Thymus (tissue), 11 donors: ENCODE measurements at regions not wholly inside any gene's neighbourhood (a gene's known extent, or its start where the extent isn't known, plus 50 kb on each side); places are given as distances from the start of the nearest gene placed in this dataset.

ENCODE experiments used
- DNase-seq, 9 donors: peaks; one replicate each; pipeline ENCODE4 v3.0.0-alpha.2; 2013; ENCODE audit warnings: low spot score in 9 of 9, low read depth in 6 of 9, missing footprints in 1 of 9
- H3K27ac ChIP-seq, 2 donors: one replicate each; pipeline ENCODE4 v1.5.1; 2013; ENCODE audit warnings: control low read depth in 1 of 2, low read depth in 1 of 2, low read length in 1 of 2, mild to moderate bottlenecking in 1 of 2, moderate library complexity in 1 of 2
- H3K27me3 ChIP-seq, 2 donors: one replicate each; pipeline ENCODE4 v1.5.1; 2013; ENCODE audit warnings: low read length in 1 of 2; ENCODE audit not compliant: control insufficient read depth in 2 of 2, insufficient read depth in 1 of 2
- H3K36me3 ChIP-seq, 2 donors: one replicate each; pipeline ENCODE4 v1.5.1; 2013; ENCODE audit warnings: low read length in 1 of 2, mild to moderate bottlenecking in 1 of 2, moderate library complexity in 1 of 2; ENCODE audit not compliant: control insufficient read depth in 2 of 2, insufficient read depth in 2 of 2
- H3K4me1 ChIP-seq, 2 donors: one replicate each; pipeline ENCODE4 v1.5.1; 2013; ENCODE audit warnings: low read length in 2 of 2; ENCODE audit not compliant: control insufficient read depth in 2 of 2, insufficient read depth in 2 of 2
- H3K4me3 ChIP-seq, 2 donors: one replicate each; pipeline ENCODE4 v1.5.1; 2013; ENCODE audit warnings: low read length in 2 of 2, control low read depth in 1 of 2, mild to moderate bottlenecking in 1 of 2
- H3K9me3 ChIP-seq, 2 donors: one replicate each; pipeline ENCODE4 v1.5.1; 2013; ENCODE audit warnings: low read length in 1 of 2, mild to moderate bottlenecking in 1 of 2; ENCODE audit not compliant: control insufficient read depth in 2 of 2, insufficient read depth in 1 of 2
- WGBS: extraction: QIAGEN DNeasy Blood & Tissue Kit; methylation state at CpG from one replicate; pipeline ENCODE4 v1.1.7; 2013; 5-methylcytosine and 5-hydroxymethylcytosine counted together
- donor health status: healthy.

DNA sequence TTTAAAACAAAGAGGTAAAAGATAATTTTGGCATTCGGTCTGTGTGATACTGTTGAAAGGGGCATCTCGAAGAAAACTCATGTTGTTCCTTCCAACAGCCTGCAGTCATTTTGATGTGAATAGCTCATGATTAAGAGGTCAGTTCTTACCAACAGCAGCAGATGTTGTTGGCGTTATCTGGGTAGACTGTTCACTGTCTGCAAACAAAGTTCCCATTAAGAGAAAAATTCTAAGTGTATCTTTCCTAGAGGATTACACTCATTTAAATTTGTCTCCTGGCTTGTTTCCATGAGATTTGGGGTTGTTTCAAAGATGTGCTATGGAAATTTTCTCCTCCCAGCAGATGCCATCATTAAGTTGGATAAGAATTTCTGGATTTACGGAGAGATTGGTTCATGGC lies 138.2 kb upstream of the RORB start:
- H3K27ac ChIP-seq = no peak overlapping the region
- H3K4me1 ChIP-seq = no peaks in the 10 kb centered on the region
- DNase-seq = no peak
- H3K9me3 ChIP-seq = no peaks in the 10 kb centered on the region
- H3K4me3 ChIP-seq = no peak overlapping the region
- WGBS = 96% methylated on average over 4 of the region's 4 CpGs
- no peaks in the 10 kb centered on the region for H3K27me3 ChIP-seq
- no peaks in the 10 kb centered on the region for H3K36me3 ChIP-seq

DNA sequence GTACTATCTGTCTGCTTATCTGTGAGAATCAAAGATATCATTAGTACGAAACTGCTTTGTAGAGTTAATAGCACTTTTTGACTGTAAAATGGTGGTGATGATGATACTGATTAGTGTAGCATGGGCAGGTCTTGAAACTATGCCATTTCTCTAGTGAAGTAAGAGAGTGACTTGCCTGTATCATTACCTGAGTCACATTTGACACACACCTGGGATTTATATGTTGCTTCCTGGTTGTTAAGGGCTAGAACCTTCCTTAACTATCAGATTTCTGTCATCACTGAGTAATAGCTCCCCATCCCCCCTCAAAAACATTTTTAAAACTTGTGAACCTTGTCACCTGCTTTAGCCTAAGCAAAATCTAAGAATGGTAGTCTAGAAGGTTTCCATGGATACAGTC lies 135.6 kb upstream of the RORB start:
- Histone ChIP-seq H3K9me3 (no peaks in the 10 kb centered on the region), H3K36me3 (no peaks in the 10 kb centered on the region), H3K4me1 (no peaks in the 10 kb centered on the region), H3K27me3 (no peaks in the 10 kb centered on the region), H3K27ac (no peak overlapping the region), H3K4me3 (no peak overlapping the region)
- WGBS = 96% methylated on average over 1 of the region's 1 CpG
- DNase-seq = no peak

DNA sequence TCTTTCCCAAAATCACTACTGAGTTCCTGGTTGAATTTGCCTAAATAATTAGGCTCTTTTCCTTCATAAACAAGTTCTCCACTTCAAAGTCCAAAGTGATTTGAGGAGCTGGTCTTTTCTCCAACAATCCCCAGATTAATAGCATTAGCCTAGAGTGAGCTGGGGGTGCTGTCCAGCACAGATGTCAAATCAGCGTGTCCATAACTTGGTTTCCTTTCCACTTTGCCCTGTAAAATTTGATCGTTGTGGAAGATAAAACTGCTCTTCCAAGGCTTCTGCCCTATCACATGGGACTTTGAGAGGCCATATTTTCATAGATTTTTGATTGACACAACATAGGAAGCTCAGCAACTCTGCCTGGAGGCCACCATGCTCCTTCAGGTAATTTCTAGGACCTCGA lies 134.7 kb upstream of the RORB start:
- Histone ChIP-seq H3K4me3 (no peak overlapping the region), H3K27ac (no peak overlapping the region), H3K27me3 (no peaks in the 10 kb centered on the region), H3K9me3 (no peaks in the 10 kb centered on the region), H3K4me1 (no peaks in the 10 kb centered on the region), H3K36me3 (no peaks in the 10 kb centered on the region)
- WGBS = 95% methylated on average over 3 of the region's 3 CpGs
- DNase-seq = no peak

DNA sequence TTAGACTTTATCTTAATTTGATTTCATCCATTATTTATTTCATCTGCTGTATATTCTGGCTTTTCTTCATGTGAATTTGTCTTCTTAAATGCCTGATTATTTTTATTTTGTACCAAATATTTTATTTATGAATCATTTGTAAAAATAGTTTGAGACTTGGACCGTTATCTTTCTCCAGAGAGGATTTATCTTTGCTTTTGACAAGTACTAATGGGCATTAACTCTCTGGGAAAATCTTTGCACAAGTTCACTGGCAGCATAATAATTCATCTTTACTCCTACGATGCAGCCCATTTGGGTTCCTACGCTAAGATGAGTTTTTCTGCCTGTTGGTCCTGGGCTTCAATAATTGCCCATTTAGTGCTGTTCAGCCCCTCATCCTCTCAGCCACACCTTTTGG lies 131.0 kb upstream of the RORB start:
- Histone ChIP-seq H3K4me3 (no peak overlapping the region), H3K4me1 (no peaks in the 10 kb centered on the region), H3K27ac (no peak overlapping the region), H3K27me3 (no peaks in the 10 kb centered on the region), H3K36me3 (no peaks in the 10 kb centered on the region), H3K9me3 (no peaks in the 10 kb centered on the region)
- no peak for DNase-seq
- WGBS = 94% methylated on average over 3 of the region's 3 CpGs

DNA sequence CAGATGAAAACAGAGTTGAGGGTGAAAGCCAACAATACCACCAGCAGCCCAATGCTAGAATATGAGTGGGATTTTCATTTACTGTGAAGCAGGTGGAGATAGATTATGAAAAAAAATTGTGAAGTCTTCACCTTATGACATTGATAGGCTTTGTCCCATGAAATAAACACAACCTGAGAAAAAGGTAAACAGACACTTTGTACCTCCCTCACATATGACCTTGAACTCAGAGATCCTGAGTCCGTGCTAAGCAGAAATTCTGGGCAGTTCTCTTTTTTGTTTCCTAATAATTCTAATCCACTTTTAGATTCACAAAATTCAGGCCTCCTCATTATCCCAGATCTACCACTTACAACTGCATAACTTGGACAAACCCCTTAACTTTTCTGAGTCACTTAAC lies 127.3 kb upstream of the RORB start:
- WGBS = 97% methylated on average over 1 of the region's 1 CpG
- Histone ChIP-seq H3K27me3 (no peaks in the 10 kb centered on the region), H3K4me1 (no peaks in the 10 kb centered on the region), H3K9me3 (no peaks in the 10 kb centered on the region), H3K36me3 (no peaks in the 10 kb centered on the region), H3K4me3 (no peak overlapping the region), H3K27ac (no peak overlapping the region)
- no peak for DNase-seq

DNA sequence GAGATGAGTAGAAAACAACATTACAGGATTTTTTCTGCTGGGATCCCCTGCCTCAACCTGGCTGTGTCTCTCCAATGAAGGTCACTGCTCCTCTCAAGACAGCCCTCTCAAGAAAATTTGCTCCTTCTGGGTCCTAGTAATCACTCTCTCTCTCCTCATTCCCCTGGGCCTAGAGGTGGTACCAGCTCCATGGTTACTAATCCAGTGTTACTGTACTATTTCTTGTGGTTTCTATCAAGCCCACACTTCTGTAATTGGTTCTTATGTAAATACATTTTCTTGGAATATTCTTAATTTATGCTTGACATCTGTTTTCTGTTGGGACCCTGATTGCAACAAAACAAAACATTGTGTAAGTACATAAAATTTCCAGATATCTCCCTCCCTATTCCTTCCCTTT lies 123.8 kb upstream of the RORB start:
- Histone ChIP-seq H3K27me3 (no peaks in the 10 kb centered on the region), H3K36me3 (no peaks in the 10 kb centered on the region), H3K4me3 (no peak overlapping the region), H3K4me1 (no peaks in the 10 kb centered on the region), H3K9me3 (no peaks in the 10 kb centered on the region), H3K27ac (no peak overlapping the region)
- DNase-seq = peak in 1 of 9 donors; percentile 22

DNA sequence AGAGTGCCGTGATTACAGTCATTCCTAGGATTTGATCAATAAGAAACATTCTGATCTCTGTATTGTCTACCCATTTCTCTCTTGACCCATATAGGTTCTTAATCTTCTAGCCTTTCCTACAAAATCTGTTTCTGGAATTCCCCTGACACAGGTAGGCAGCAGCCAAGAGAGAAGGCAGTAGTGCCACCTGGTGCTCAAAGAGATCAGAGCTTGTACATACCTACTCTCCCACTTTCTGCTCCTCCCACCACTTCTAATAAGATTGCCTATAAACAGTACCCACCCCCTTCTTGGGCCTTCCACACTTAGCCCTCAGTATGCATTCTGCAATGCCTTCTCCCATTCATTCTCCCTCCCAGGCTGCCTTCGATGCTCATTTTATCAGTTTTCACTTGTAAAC lies 117.4 kb upstream of the RORB start:
- no peak overlapping the region for H3K4me3 ChIP-seq
- H3K9me3 ChIP-seq = no peaks in the 10 kb centered on the region
- H3K36me3 ChIP-seq = no peaks in the 10 kb centered on the region
- peaks cover 0 to 2% of the 10 kb centered on the region in 2 donors for H3K4me1 ChIP-seq
- H3K27me3 ChIP-seq = no peaks in the 10 kb centered on the region
- H3K27ac ChIP-seq = no peak overlapping the region
- DNase-seq = peak in 8 of 9 donors; percentile 13 to 75 (median 36)
- 67% methylated on average over 2 of the region's 2 CpGs for WGBS

DNA sequence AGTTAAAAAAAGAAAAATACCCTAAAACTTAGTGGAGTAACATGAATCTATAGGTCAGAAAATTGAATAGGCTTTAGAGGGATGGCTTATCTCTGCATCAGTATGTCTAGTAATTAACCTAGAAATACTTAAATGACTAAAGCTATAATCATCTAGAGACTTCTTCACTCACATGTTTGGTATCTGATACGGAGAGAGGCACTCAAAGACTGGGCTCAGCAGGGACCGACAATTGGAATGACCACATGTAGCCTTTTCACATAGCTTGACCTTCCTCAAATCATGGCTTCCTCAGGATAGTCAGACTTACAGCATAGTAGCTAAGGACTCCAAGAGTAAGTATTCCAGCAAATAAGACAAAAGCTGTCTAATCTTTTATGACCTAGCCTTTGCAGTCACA lies 105.3 kb upstream of the RORB start:
- WGBS = 97% methylated on average over 2 of the region's 2 CpGs
- no peaks in the 10 kb centered on the region for H3K36me3 ChIP-seq
- H3K27me3 ChIP-seq = no peaks in the 10 kb centered on the region
- no peak overlapping the region for H3K27ac ChIP-seq
- H3K9me3 ChIP-seq = no peaks in the 10 kb centered on the region
- no peak overlapping the region for H3K4me3 ChIP-seq
- H3K4me1 ChIP-seq = no peaks in the 10 kb centered on the region
- no peak for DNase-seq

DNA sequence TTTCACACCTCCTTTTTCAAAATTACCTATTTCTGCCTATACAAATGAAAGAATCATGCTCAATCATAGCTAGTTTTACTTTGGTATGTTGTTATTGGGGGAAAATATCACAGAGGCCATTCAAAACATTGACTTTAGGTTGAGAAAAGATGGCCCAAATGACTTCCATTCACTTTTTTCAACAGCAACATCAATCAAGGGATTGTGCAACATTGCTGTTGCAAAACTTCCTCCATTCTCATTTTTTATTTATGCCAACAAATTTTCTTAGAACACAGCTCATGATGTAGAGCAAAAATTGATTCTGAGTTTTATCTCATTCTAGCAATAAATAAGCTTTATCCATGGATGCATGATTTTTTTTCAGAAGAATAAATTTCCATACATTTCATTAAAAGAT lies 93.6 kb upstream of the RORB start:
- Histone ChIP-seq H3K27ac (no peak overlapping the region), H3K9me3 (no peaks in the 10 kb centered on the region), H3K4me3 (no peak overlapping the region), H3K27me3 (peaks cover 0 to 2% of the 10 kb centered on the region in 2 donors), H3K4me1 (no peaks in the 10 kb centered on the region), H3K36me3 (no peaks in the 10 kb centered on the region)
- DNase-seq = no peak

DNA sequence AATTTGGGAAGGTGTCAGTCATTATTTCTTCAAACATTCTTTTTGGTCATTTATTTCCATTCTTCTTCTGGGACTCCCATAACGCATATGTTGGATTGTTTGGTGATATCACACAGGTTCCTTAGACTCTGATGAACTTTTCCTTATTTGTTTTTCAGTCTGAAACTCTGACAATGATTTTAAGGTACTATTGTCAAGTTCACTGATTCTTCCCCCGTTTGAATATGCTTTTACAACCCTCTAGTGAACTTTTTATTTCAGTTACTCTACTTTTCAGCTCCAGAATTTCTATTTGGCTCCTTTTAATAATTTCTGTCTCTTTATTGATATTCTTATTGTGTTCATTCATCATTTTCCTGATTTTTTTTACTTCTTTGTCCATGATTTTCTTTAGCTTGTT lies 92.5 kb upstream of the RORB start:
- WGBS = 89% methylated on average over 2 of the region's 2 CpGs
- Histone ChIP-seq H3K4me3 (no peak overlapping the region), H3K9me3 (no peaks in the 10 kb centered on the region), H3K27ac (no peak overlapping the region), H3K4me1 (no peaks in the 10 kb centered on the region), H3K36me3 (no peaks in the 10 kb centered on the region), H3K27me3 (no peaks in the 10 kb centered on the region)
- DNase-seq = no peak
